ENCODE measurements at regions not wholly inside any gene's neighbourhood (a gene's known extent, or its start where the extent isn't known, plus 50 kb on each side); places are given as distances from the start of the nearest gene placed in this dataset.

DNA sequence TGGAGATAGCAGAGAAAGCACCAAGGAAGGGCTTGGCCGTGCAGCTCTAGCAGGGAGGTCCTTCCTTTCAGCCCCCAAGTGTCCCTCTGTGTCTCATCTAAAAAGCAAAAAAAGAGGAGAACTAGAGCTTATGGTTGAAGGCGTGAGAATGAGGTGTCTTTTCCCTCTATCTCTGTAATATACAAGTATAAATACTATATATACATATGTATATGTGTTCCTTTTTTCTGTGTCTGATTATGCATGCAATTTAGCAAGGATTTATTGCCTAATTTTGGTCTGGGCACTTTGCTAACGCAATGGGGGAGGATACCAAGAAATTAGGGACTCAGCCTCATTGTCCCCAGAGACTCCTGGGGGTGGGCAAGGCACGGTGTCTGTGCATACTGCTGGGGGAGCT is 90.2 kb upstream of the CCL2 start:
- intact Hi-C loops (cut with micrococcal nuclease) = loop anchor here (10.0 kb wide), 1 partner anchor 80 kb away; no protein-coding TSS in a partner anchor
- no peak overlapping the region; the same call in 2 of the 3 replicates for H2BK15ac ChIP-seq (ENCODE audit: low read depth, low read length)
- H3K4ac ChIP-seq (ENCODE audit: low read depth, low read length) = no peak overlapping the region
- dilution Hi-C loops (cut with HindIII; ENCODE audit: low sequenced_read_pairs, unreplicated experiment) = no loop called here
- CTCF ChIA-PET = interaction anchor here (1.7 kb wide), 1 partner anchor 9 kb away, joined by 4 read pairs; no protein-coding TSS in a partner anchor
- whole genome bisulfite sequencing, 2 experiments (ENCODE audit: extremely low coverage in 2 of 2, insufficient read length in 1 of 2) = no CpG with 5 or more reads among the region's 4 CpGs
- H2BK20ac ChIP-seq (ENCODE audit: low read depth, low read length) = no peak overlapping the region
- no peak overlapping the region for H4K91ac ChIP-seq (ENCODE audit: insufficient read depth, low read depth, low read length)
- in situ Hi-C loops (cut with MboI; ENCODE audit: low sequenced_read_pairs) = no loop called here
- no peak overlapping the region for H3K4me3 ChIP-seq (ENCODE audit: insufficient read depth, low read depth, low read length)
- no peak overlapping the region for H3K18ac ChIP-seq (ENCODE audit: low read depth, low read length)
- POLR2A ChIA-PET (ENCODE audit: unreplicated experiment) = no interaction called here
- H3K4me1 ChIP-seq (ENCODE audit: control insufficient read depth, insufficient read depth, low read length) = peaks cover 2% of the 10 kb centered on the region
- 0 out of 2 replicates have a peak, but pooled peaks cover 6% of the 10 kb centered on the region for H3K9me1 ChIP-seq (ENCODE audit: insufficient read depth, low read length)
- no peak overlapping the region for H3K4me2 ChIP-seq (ENCODE audit: low read depth, low read length)
- no peak overlapping the region for H4K8ac ChIP-seq (ENCODE audit: low read depth in 2 of 2, low read length in 2 of 2)
- DNase-seq = no peak
- no peaks in the 10 kb centered on the region for H3K36me3 ChIP-seq (ENCODE audit: control insufficient read depth, insufficient read depth, low read length)
- no peak overlapping the region for H3K23ac ChIP-seq (ENCODE audit: low read depth, low read length)
- ATAC-seq (ENCODE audit: low read depth) = no peak
- no peak overlapping the region for H3K9ac ChIP-seq (ENCODE audit: low read depth, low read length)
- H2AK5ac ChIP-seq (ENCODE audit: low read depth, low read length) = no peak overlapping the region
- no peak overlapping the region for H4K5ac ChIP-seq (ENCODE audit: low read depth, low read length)
- H3K79me1 ChIP-seq (ENCODE audit: low read depth in 1 of 2, low read length in 2 of 2) = no peaks in the 10 kb centered on the region
- no peak overlapping the region for H3K27ac ChIP-seq (ENCODE audit: insufficient read depth, low read length)
- peaks cover 16% of the 10 kb centered on the region for H3K27me3 ChIP-seq (ENCODE audit: control insufficient read depth, insufficient read depth, low read length)
- H3K56ac ChIP-seq (ENCODE audit: extremely low read depth, insufficient read depth, low read length) = no peak overlapping the region
- no peak overlapping the region for H2AK9ac ChIP-seq (replicated peaks; ENCODE audit: low read depth, low read length, poor library complexity)
- H2AFZ ChIP-seq (replicated peaks; ENCODE audit: low read length, poor library complexity) = no peak overlapping the region
- no peaks in the 10 kb centered on the region for H4K20me1 ChIP-seq (ENCODE audit: insufficient read depth, low read length)
- no peak overlapping the region for H2BK5ac ChIP-seq (ENCODE audit: low read depth, low read length, poor library complexity, severe bottlenecking)
- no TSS peak for BruUV-seq (replicated peaks)
- TF ChIP-seq ELK1 (IDR thresholded peaks at IDR 0.05; ENCODE audit: borderline replicate concordance, low read depth, low read length) (no peak), USF2 (IDR thresholded peaks at IDR 0.05; ENCODE audit: low read depth, low read length) (no peak), MAZ (IDR thresholded peaks at IDR 0.05; ENCODE audit: borderline replicate concordance, low read depth, low read length) (no peak), POLR2A (IDR thresholded peaks at IDR 0.05; ENCODE audit: low read depth, low read length) (no peak), RCOR1 (IDR thresholded peaks at IDR 0.05; ENCODE audit: insufficient replicate concordance, low read length) (no peak), SMC3 (IDR thresholded peaks at IDR 0.05; ENCODE audit: low read depth, low read length) (no peak), CHD1 (IDR thresholded peaks at IDR 0.05; ENCODE audit: low read depth, low read length) (no peak), BHLHE40 (IDR thresholded peaks at IDR 0.05; ENCODE audit: low read depth, low read length) (no peak), CTCF (conservative IDR thresholded peaks at IDR 0.05; ENCODE audit: low read depth, low read length) (no peak), RAD21 (IDR thresholded peaks at IDR 0.05; ENCODE audit: low read length) (no peak), MAFK (IDR thresholded peaks at IDR 0.05; ENCODE audit: low read depth, low read length) (no peak), MXI1 (IDR thresholded peaks at IDR 0.05; ENCODE audit: borderline replicate concordance, low read depth, low read length) (no peak), NFE2L2 (IDR thresholded peaks at IDR 0.05; ENCODE audit: low read depth, low read length) (no peak), CEBPB (IDR thresholded peaks at IDR 0.05; ENCODE audit: low read depth, low read length) (no peak)
- no peak overlapping the region for H2BK120ac ChIP-seq (ENCODE audit: low read depth, low read length)
- no peaks in the 10 kb centered on the region for H3K9me3 ChIP-seq (ENCODE audit: control insufficient read depth, insufficient read depth, low read length)
- H3K14ac ChIP-seq (replicated peaks; ENCODE audit: low read depth, low read length) = no peak overlapping the region

All from IMR-90 (cell line).